SK-N-SH (cell line): ENCODE measurements at regions not wholly inside any gene's neighbourhood (a gene's known extent, or its start where the extent isn't known, plus 50 kb on each side); places are given as distances from the start of the nearest gene placed in this dataset.

Experiments used
- CTCF ChIA-PET: fragments of 300-600, 350-600 bp; formaldehyde crosslinking; extraction: SDS; loops from one replicate; lab custom pipeline; 2021; lab: Yijun Ruan, JAX
- POLR2A ChIA-PET: fragments of 350-600 bp; sonication (Branson Sonifier 250); formaldehyde crosslinking; extraction: SDS; loops from one replicate; lab custom pipeline; 2020; ENCODE audit warnings: antibody characterized with exemption, inconsistent platforms; lab: Yijun Ruan, JAX
- DNase-seq: peaks from one replicate; pipeline ENCODE4 v3.0.0; 2012
- H2AFZ ChIP-seq: fragments of 200-600 bp; sonication (generic); 2 replicates; pipeline ENCODE4 v1.8.1; 2016; ENCODE audit warnings: antibody characterized with exemption, mild to moderate bottlenecking, low read depth
- H3F3A ChIP-seq: fragments of 200-600 bp; sonication (generic); replicated peaks from 2 replicates; pipeline ENCODE3; 2016; ENCODE audit warnings: antibody characterized with exemption, mild to moderate bottlenecking; ENCODE audit not compliant: insufficient read depth
- H3K27ac ChIP-seq, 2 experiments: fragments of 200-500 bp in 1 of 2; fragments of 200-600 bp in 1 of 2; sonication (Bioruptor generic) in 1 of 2; sonication (generic), shearing (Covaris generic) in 1 of 2; 2 replicates each; pipeline versions ENCODE4 v1.5.1 to v1.6.1; 2014 to 2016; ENCODE audit warnings: low read depth in 2 of 2, inconsistent platforms in 1 of 2, low read length in 1 of 2, mild to moderate bottlenecking in 1 of 2, mixed read lengths in 1 of 2
- H3K27me3 ChIP-seq: fragments of 200-600 bp; sonication (generic), shearing (Covaris generic); 2 replicates; pipeline ENCODE4 v1.6.1; 2016; ENCODE audit warnings: mixed run types; ENCODE audit not compliant: insufficient read depth
- H3K36me3 ChIP-seq, 2 experiments: fragments of 200-500 bp in 1 of 2; fragments of 200-600 bp in 1 of 2; sonication (Bioruptor generic) in 1 of 2; sonication (generic) in 1 of 2; replicated peaks in 1 of 2; 2 replicates each; pipeline versions ENCODE3 to v1.5.1; 2014 to 2016; ENCODE audit warnings: low read length in 1 of 2, mild to moderate bottlenecking in 1 of 2; ENCODE audit not compliant: insufficient read depth in 2 of 2, control insufficient read depth in 1 of 2
- H3K4me1 ChIP-seq, 2 experiments: fragments of 200-500 bp in 1 of 2; fragments of 200-600 bp in 1 of 2; sonication (Bioruptor generic) in 1 of 2; sonication (generic), shearing (Covaris generic) in 1 of 2; 2 replicates each; pipeline versions ENCODE4 v1.5.1 to v1.6.1; 2014 to 2016; ENCODE audit warnings: low read depth in 1 of 2, low read length in 1 of 2, mixed run types in 1 of 2; ENCODE audit not compliant: insufficient read depth in 2 of 2, control insufficient read depth in 1 of 2
- H3K4me2 ChIP-seq: fragments of 200-600 bp; sonication (generic), shearing (Covaris generic); 2 replicates; pipeline ENCODE4 v1.6.1; 2017; ENCODE audit warnings: mixed run types
- H3K4me3 ChIP-seq, 2 experiments: fragments of 200-500 bp in 1 of 2; fragments of 200-600 bp in 1 of 2; sonication (Bioruptor generic) in 1 of 2; sonication (generic), shearing (Covaris generic) in 1 of 2; 2 replicates each; pipeline versions ENCODE4 v1.5.1 to v1.8.1; 2014 to 2016; ENCODE audit warnings: low read depth in 2 of 2, inconsistent platforms in 1 of 2, low read length in 1 of 2, mild to moderate bottlenecking in 1 of 2, mixed read lengths in 1 of 2, moderate library complexity in 1 of 2
- H3K79me2 ChIP-seq: fragments of 200-600 bp; sonication (generic); 2 replicates; pipeline ENCODE4 v1.8.1; 2017; ENCODE audit warnings: mild to moderate bottlenecking; ENCODE audit not compliant: insufficient read depth
- H3K9ac ChIP-seq: fragments of 200-600 bp; sonication (generic); 2 replicates; pipeline ENCODE4 v1.6.1; 2017; ENCODE audit warnings: mixed run types
- H3K9me2 ChIP-seq: fragments of 200-600 bp; sonication (generic); 2 replicates; pipeline ENCODE4 v1.6.1; 2017; ENCODE audit warnings: mixed run types
- H3K9me3 ChIP-seq: fragments of 200-600 bp; sonication (generic); 2 replicates; pipeline ENCODE4 v1.6.1; 2017; ENCODE audit warnings: mixed run types, mild to moderate bottlenecking, moderate library complexity
- H4K20me1 ChIP-seq: fragments of 200-600 bp; sonication (generic); 2 replicates; pipeline ENCODE4 v1.6.1; 2017; ENCODE audit warnings: mild to moderate bottlenecking, mixed run types; ENCODE audit not compliant: insufficient read depth
- CTCF ChIP-seq: fragments of 200-600 bp; sonication (generic); IDR thresholded peaks from 2 replicates; pipeline ENCODE4 v1.6.1; 2017; ENCODE audit warnings: antibody characterized with exemption, mild to moderate bottlenecking, moderate library complexity
- ELF1 ChIP-seq: IDR thresholded peaks from 2 replicates; pipeline ENCODE4 v1.4.0; 2012
- EZH2phosphoT487 ChIP-seq: fragments of 200-600 bp; sonication (generic); IDR thresholded peaks from 2 replicates; pipeline ENCODE4 v1.6.1; 2017; ENCODE audit warnings: low read depth, mixed run types, mild to moderate bottlenecking, antibody characterized with exemption, moderate library complexity, borderline replicate concordance
- FOXJ3 ChIP-seq: sonication (generic); formaldehyde crosslinking; IDR thresholded peaks from 2 replicates; pipeline ENCODE4 v1.5.1; 2020; ENCODE audit warnings: mild to moderate bottlenecking, missing genetic modification reagents
- GABPA ChIP-seq: IDR thresholded peaks from 2 replicates; pipeline ENCODE4 v1.4.0; 2012; ENCODE audit warnings: low read depth, mild to moderate bottlenecking
- IRF3 ChIP-seq: fragments of 150-350 bp; IDR thresholded peaks from 2 replicates; pipeline ENCODE4 v1.6.1; 2016; ENCODE audit warnings: mild to moderate bottlenecking, low read depth, low read length
- JUND ChIP-seq: IDR thresholded peaks from 2 replicates; pipeline ENCODE4 v1.4.0; 2012
- MAX ChIP-seq: IDR thresholded peaks from 2 replicates; pipeline ENCODE4 v1.4.0; 2012; ENCODE audit warnings: low read depth
- MEF2A ChIP-seq: IDR thresholded peaks from 2 replicates; pipeline ENCODE4 v1.4.0; 2012; ENCODE audit warnings: low read depth, borderline replicate concordance
- NFIC ChIP-seq: IDR thresholded peaks from 2 replicates; pipeline ENCODE4 v1.4.0; 2012; ENCODE audit warnings: borderline replicate concordance
- RAD21 ChIP-seq: IDR thresholded peaks from 2 replicates; pipeline ENCODE4 v1.6.1; 2012; ENCODE audit warnings: mild to moderate bottlenecking, low read length
- RCOR1 ChIP-seq: fragments of 150-350 bp; IDR thresholded peaks from 2 replicates; pipeline ENCODE4 v1.6.1; 2017; ENCODE audit warnings: antibody characterized with exemption, low read length
- REST ChIP-seq: IDR thresholded peaks from 2 replicates; pipeline ENCODE4 v1.6.1; 2012; ENCODE audit warnings: mild to moderate bottlenecking, low read depth, low read length, moderate library complexity
- RXRA ChIP-seq: IDR thresholded peaks from 2 replicates; pipeline ENCODE4 v1.4.0; 2012; ENCODE audit warnings: low read depth, mild to moderate bottlenecking, borderline replicate concordance
- SIN3A ChIP-seq: IDR thresholded peaks from 2 replicates; pipeline ENCODE4 v1.6.1; 2012; ENCODE audit warnings: low read depth, mild to moderate bottlenecking, low read length, moderate library complexity, borderline replicate concordance
- TCF12 ChIP-seq: IDR thresholded peaks from 2 replicates; pipeline ENCODE4 v1.4.0; 2012
- USF1 ChIP-seq: IDR thresholded peaks from 2 replicates; pipeline ENCODE4 v1.4.0; 2012; ENCODE audit warnings: low read depth, borderline replicate concordance
- USF2 ChIP-seq: fragments of 150-350 bp; IDR thresholded peaks from 2 replicates; pipeline ENCODE4 v1.6.1; 2017; ENCODE audit warnings: antibody characterized with exemption, low read length, low read depth, borderline replicate concordance
- YY1 ChIP-seq: IDR thresholded peaks from 2 replicates; pipeline ENCODE4 v1.4.0; 2012; ENCODE audit warnings: low read depth, mild to moderate bottlenecking
- ZBTB33 ChIP-seq: IDR thresholded peaks from 2 replicates; pipeline ENCODE4 v1.4.0; 2012; ENCODE audit warnings: low read depth, borderline replicate concordance
- WGBS: methylation state at CpG from one replicate; pipeline ENCODE4 v1.1.6; 2017; ENCODE audit warnings: low lambda C conversion rate; 5-methylcytosine and 5-hydroxymethylcytosine counted together

GRCh38 chr2:144893464-144893863 is 373.5 kb upstream of the ZEB2 start:
- 94% methylated on average over 4 of the region's 4 CpGs for WGBS

More at GRCh38 chr2:144893464-144893863, 373.5 kb upstream of the ZEB2 start:
- ChIA-PET POLR2A (no interaction called here), CTCF (no interaction called here)
- Histone ChIP-seq H3K4me1 (no peaks in the 10 kb centered on the region; a peak in 1 of 4 replicates), H3K9me2 (no peaks in the 10 kb centered on the region), H3F3A (peaks cover 3% of the 10 kb centered on the region), H3K36me3 (no peaks in the 10 kb centered on the region), H3K27me3 (no peaks in the 10 kb centered on the region), H4K20me1 (no peaks in the 10 kb centered on the region), H3K9ac (no peak overlapping the region), H3K27ac (no peak overlapping the region), H3K9me3 (no peaks in the 10 kb centered on the region), H3K4me3 (no peak overlapping the region), H3K4me2 (no peak overlapping the region), H2AFZ (no peak overlapping the region), H3K79me2 (no peaks in the 10 kb centered on the region)
- TF ChIP-seq MEF2A (no peak), RXRA (no peak), JUND (no peak), IRF3 (no peak), SIN3A (no peak), RAD21 (no peak), ELF1 (no peak), FOXJ3 (CRISPR knock-in tag) (no peak), RCOR1 (no peak), GABPA (no peak), CTCF (no peak), REST (no peak), TCF12 (no peak), MAX (no peak), NFIC (no peak), USF2 (no peak), USF1 (no peak), EZH2phosphoT487 (no peak), YY1 (no peak), ZBTB33 (no peak)
- no peak for DNase-seq
